Neural crest cell (in vitro differentiated cells): ENCODE measurements at regions not wholly inside any gene's neighbourhood (a gene's known extent, or its start where the extent isn't known, plus 50 kb on each side); places are given as distances from the start of the nearest gene placed in this dataset.
"Not testable (repeated sequence)": the region's sequence is repeated elsewhere in the genome, so short reads cannot be mapped to it uniquely, and the experiment has no call there.

Experiments used
- DNase-seq: peaks from one replicate; pipeline ENCODE4 v3.0.0; 2021; ENCODE audit warnings: low read depth, mixed read lengths, low spot score
- H3K27ac Mint-ChIP-seq: one replicate; pipeline ENCODE4 v1.8.0; 2021; ENCODE audit warnings: mild to moderate bottlenecking, mixed read lengths; ENCODE audit not compliant: unreplicated experiment
- H3K27me3 Mint-ChIP-seq: 2 replicates; pipeline ENCODE4 v1.8.0; 2021; ENCODE audit warnings: low read depth, mild to moderate bottlenecking, mixed read lengths
- H3K36me3 Mint-ChIP-seq: 2 replicates; pipeline ENCODE4 v1.8.0; 2021; ENCODE audit warnings: low read depth, mild to moderate bottlenecking, mixed read lengths
- H3K4me1 Mint-ChIP-seq: 2 replicates; pipeline ENCODE4 v1.8.0; 2021; ENCODE audit warnings: mixed read lengths
- H3K4me3 Mint-ChIP-seq: one replicate; pipeline ENCODE4 v1.8.0; 2021; ENCODE audit warnings: mild to moderate bottlenecking, mixed read lengths
- H3K9me3 Mint-ChIP-seq: 2 replicates; pipeline ENCODE4 v1.8.0; 2021; ENCODE audit warnings: mixed read lengths
- TF ChIP-seq, protein P1 (sequence below): fragments of 200-600 bp; sonication (generic); conservative IDR thresholded peaks from 2 replicates; pipeline ENCODE4 v1.5.0; 2021; ENCODE audit warnings: antibody characterized with exemption, mild to moderate bottlenecking

DNA sequence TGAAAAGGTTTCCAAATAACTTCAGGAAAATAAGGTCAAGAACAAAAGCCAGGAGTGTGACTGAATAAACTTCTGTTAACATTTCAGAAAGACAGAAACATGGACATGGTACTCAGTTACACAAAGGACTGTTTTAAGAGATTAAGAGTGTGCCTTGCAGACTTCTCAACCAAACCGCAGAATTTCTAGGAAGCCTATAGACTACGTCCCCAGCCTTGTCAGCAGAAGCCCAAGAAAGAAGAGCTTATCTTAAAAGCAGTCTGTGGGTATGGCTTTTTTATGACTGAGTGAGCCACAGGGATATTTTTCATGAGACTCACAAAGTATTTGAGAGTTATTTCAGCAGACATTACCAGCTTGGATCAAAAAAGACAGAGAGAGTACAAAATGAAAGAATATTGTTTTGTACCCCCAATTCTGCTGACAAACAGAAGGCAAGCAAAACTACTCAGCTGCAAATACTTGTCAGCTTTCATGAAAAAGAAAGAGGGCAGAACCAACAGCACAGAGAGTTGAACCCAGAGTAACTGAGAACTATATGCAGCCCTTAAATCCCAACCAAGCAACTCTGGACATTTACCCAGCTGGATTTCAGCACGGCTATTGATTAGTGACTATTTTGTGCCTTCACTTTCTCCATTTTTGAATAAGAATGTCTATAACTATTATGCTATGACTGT is 711.0 kb upstream of the CTNND2 start:
- DNase-seq = no peak
- Mint-ChIP-seq H3K9me3 (peaks cover 8% of the 10 kb centered on the region), H3K27me3 (no peaks in the 10 kb centered on the region), H3K4me1 (no peaks in the 10 kb centered on the region), H3K4me3 (no peak overlapping the region), H3K36me3 (peaks cover 6% of the 10 kb centered on the region), H3K27ac (no peak overlapping the region)
- TF ChIP-seq, protein P1, sequence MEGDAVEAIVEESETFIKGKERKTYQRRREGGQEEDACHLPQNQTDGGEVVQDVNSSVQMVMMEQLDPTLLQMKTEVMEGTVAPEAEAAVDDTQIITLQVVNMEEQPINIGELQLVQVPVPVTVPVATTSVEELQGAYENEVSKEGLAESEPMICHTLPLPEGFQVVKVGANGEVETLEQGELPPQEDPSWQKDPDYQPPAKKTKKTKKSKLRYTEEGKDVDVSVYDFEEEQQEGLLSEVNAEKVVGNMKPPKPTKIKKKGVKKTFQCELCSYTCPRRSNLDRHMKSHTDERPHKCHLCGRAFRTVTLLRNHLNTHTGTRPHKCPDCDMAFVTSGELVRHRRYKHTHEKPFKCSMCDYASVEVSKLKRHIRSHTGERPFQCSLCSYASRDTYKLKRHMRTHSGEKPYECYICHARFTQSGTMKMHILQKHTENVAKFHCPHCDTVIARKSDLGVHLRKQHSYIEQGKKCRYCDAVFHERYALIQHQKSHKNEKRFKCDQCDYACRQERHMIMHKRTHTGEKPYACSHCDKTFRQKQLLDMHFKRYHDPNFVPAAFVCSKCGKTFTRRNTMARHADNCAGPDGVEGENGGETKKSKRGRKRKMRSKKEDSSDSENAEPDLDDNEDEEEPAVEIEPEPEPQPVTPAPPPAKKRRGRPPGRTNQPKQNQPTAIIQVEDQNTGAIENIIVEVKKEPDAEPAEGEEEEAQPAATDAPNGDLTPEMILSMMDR = no peak

DNA sequence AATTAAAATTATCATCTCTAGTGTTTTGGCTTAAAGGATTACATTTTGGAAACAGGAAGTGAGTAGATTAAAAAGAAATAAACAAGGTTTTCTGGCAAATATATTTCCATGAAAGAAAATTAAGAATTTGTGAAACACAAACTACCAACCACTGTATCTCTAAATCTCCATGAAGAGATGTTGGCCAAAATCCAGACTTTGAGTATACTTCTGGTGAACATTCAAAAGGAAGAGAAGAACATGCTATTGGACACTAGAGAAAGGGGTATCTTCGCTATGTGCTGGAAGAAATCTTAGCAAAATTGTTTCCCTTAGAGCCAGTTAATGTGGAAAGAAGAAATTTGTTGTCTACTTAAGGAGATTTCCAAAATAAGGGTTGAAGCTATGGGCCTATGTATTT is 710.4 kb upstream of the CTNND2 start:
- no peak for DNase-seq
- Mint-ChIP-seq H3K27ac (no peak overlapping the region), H3K4me3 (no peak overlapping the region), H3K4me1 (no peaks in the 10 kb centered on the region), H3K9me3 (peaks cover 8% of the 10 kb centered on the region), H3K27me3 (no peaks in the 10 kb centered on the region), H3K36me3 (peaks cover 6% of the 10 kb centered on the region)
- TF ChIP-seq, protein P1 = no peak

DNA sequence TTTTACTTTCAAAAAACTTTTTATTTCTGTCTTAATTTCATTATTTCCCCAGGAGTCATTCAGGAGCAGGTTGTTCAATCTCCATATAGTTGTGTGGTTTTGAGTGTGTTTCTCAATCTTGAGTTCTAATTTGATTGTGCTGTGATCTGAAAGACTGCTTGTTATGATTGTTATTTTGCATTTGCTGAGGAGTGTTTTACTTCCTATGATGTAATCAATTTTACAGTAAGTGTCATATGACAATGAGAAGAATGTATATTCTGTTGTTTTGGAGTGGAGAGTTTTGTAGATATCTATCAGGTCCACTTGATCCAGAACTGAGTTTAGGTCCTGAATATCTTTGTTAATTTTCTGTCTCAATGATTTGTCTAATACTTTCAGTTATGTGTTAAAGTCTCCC is 706.9 kb upstream of the CTNND2 start:
- Mint-ChIP-seq H3K36me3 (peaks cover 2% of the 10 kb centered on the region), H3K27me3 (no peaks in the 10 kb centered on the region), H3K4me1 (no peaks in the 10 kb centered on the region), H3K27ac (no peak overlapping the region), H3K9me3 (peaks cover 5% of the 10 kb centered on the region), H3K4me3 (no peak overlapping the region)
- no peak for DNase-seq
- TF ChIP-seq, protein P1 = no peak

DNA sequence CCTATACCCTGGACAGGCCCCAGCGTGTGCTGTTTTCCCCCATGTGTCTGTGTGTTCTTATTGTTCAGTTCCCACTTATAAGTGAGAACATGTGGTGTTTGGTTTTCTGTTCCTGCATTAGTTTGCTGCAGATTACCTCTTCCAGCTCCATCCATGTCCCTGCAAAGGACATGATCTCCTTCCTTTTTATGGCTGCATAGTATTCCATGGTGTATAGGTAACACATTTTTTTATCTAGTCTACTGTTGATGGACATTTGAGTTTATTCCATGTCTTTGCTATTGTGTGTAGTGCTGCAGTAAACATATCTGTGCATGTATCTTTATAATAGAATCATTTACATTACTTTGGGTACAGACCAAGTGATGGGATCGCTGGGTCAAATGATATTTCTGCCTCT is 703.6 kb upstream of the CTNND2 start:
- H3K36me3 Mint-ChIP-seq, DNase-seq, H3K27ac Mint-ChIP-seq, H3K27me3 Mint-ChIP-seq, H3K4me1 Mint-ChIP-seq, H3K9me3 Mint-ChIP-seq, H3K4me3 Mint-ChIP-seq: not testable (repeated sequence)

- no peak overlapping the region for H3K27ac Mint-ChIP-seq
- TF ChIP-seq, protein P1 = no peak
- no peaks in the 10 kb centered on the region for H3K4me1 Mint-ChIP-seq
- H3K9me3 Mint-ChIP-seq = no peaks in the 10 kb centered on the region
- H3K27me3 Mint-ChIP-seq = no peaks in the 10 kb centered on the region
- no peak for DNase-seq
- H3K36me3 Mint-ChIP-seq = no peaks in the 10 kb centered on the region
- no peak overlapping the region for H3K4me3 Mint-ChIP-seq
Observed at GRCh38 chr5:12592228-12592627, 688.0 kb upstream of the CTNND2 start.

- no peaks in the 10 kb centered on the region for H3K36me3 Mint-ChIP-seq
- no peak overlapping the region for H3K4me3 Mint-ChIP-seq
- TF ChIP-seq, protein P1 = no peak
- DNase-seq = no peak
- H3K9me3 Mint-ChIP-seq = no peaks in the 10 kb centered on the region
- no peaks in the 10 kb centered on the region for H3K4me1 Mint-ChIP-seq
- H3K27me3 Mint-ChIP-seq = no peaks in the 10 kb centered on the region
- no peak overlapping the region for H3K27ac Mint-ChIP-seq
Observed at GRCh38 chr5:12586406-12586805, 682.2 kb upstream of the CTNND2 start.

DNA sequence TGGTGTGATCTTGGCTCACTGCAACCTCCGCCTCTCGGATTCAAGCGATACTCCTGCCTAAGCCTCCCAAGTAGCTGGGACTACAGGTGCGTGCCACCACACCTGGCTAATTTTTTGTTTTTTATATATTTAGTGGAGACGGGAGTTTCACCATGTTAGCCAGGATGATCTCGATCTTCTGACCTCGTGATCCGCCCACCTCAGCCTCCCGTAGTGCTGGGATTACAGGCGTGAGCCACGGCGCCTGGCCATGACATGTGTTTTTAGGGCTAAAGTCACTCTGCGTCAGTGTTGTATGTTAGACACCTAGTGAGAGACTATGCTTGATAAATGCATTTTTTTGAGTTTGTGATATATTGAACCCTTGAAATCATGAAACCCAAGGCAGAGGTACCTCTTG is 674.6 kb upstream of the CTNND2 start:
- not testable (repeated sequence) for H3K4me3 Mint-ChIP-seq, H3K27me3 Mint-ChIP-seq, DNase-seq, H3K27ac Mint-ChIP-seq, H3K36me3 Mint-ChIP-seq, H3K9me3 Mint-ChIP-seq, H3K4me1 Mint-ChIP-seq

- not testable (repeated sequence) for H3K36me3 Mint-ChIP-seq, H3K9me3 Mint-ChIP-seq, H3K4me1 Mint-ChIP-seq, H3K27ac Mint-ChIP-seq, H3K27me3 Mint-ChIP-seq, DNase-seq, H3K4me3 Mint-ChIP-seq
Observed at GRCh38 chr5:12576953-12577352, 672.7 kb upstream of the CTNND2 start.
